Endothelial cell of umbilical vein (primary cell): ENCODE measurements at regions not wholly inside any gene's neighbourhood (a gene's known extent, or its start where the extent isn't known, plus 50 kb on each side); places are given as distances from the start of the nearest gene placed in this dataset.

ENCODE experiments used
- BruUV-seq: library from RNA; stranded (reverse); fragments of 400-500 nt; replicated peaks from 2 replicates; lab custom pipeline; 2021; lab: Mats Ljungman, UMichigan
- CTCF ChIA-PET: fragments of 300-600, 350-600 bp; sonication (Branson Sonifier 250); formaldehyde crosslinking; loops from one replicate; lab custom pipeline; 2021; ENCODE audit warnings: antibody characterized with exemption, inconsistent platforms; lab: Charles Lee
- POLR2A ChIA-PET: fragments of 300-600, 350-600 bp; sonication (Branson Sonifier 250); formaldehyde crosslinking; loops from one replicate; lab custom pipeline; 2021; ENCODE audit warnings: antibody characterized with exemption, inconsistent platforms; lab: Charles Lee
- DNase-seq: peaks from one replicate; pipeline ENCODE4 v3.0.0-alpha.2; 2011; ENCODE audit warnings: low read depth, low spot score
- FAIRE-seq: peaks from 2 replicates; lab custom pipeline; 2011; peaks lifted over from hg19 to GRCh38; lab: Jason Lieb, UNC
- H2AFZ ChIP-seq: 2 replicates; pipeline ENCODE4 v1.6.0; 2012; ENCODE audit warnings: low read depth, low read length, control low read depth, inconsistent platforms
- H3K27ac ChIP-seq: 2 replicates; pipeline ENCODE4 v1.5.1; 2011; ENCODE audit warnings: low read depth, mild to moderate bottlenecking, control low read depth, low read length, moderate library complexity; ENCODE audit not compliant: insufficient read depth
- H3K27me3 ChIP-seq, 2 experiments: 2 replicates each; pipeline versions ENCODE4 v1.6.0 to v1.6.1; 2011; ENCODE audit warnings: low read length in 2 of 2, mixed read lengths in 1 of 2; ENCODE audit not compliant: control insufficient read depth in 2 of 2, insufficient read depth in 2 of 2
- H3K36me3 ChIP-seq, 2 experiments: 2 replicates in 1 of 2; 3 replicates in 1 of 2; pipeline ENCODE4 v1.5.1; 2011; ENCODE audit warnings: low read length in 2 of 2, mild to moderate bottlenecking in 1 of 2, moderate library complexity in 1 of 2; ENCODE audit not compliant: control insufficient read depth in 2 of 2, insufficient read depth in 2 of 2; ENCODE audit errors: extremely low read depth in 1 of 2
- H3K4me1 ChIP-seq: 3 replicates; pipeline ENCODE4 v1.5.1; 2011; ENCODE audit warnings: mild to moderate bottlenecking, low read length; ENCODE audit not compliant: control insufficient read depth, insufficient read depth; ENCODE audit errors: extremely low read depth
- H3K4me2 ChIP-seq: 2 replicates; pipeline ENCODE4 v1.6.1; 2011; ENCODE audit warnings: low read length, control low read depth, mixed read lengths; ENCODE audit not compliant: insufficient read depth
- H3K4me3 ChIP-seq, 3 experiments: fragments of 200-600 bp in 1 of 3; sonication (generic), shearing (Covaris generic) in 1 of 3; replicated peaks in 1 of 3; 2 replicates each; pipeline ENCODE4 v1.5.1; 2011 to 2016; ENCODE audit warnings: control low read depth in 3 of 3, low read length in 3 of 3, mild to moderate bottlenecking in 2 of 3, inconsistent platforms in 1 of 3, low read depth in 1 of 3, moderate library complexity in 1 of 3; ENCODE audit not compliant: insufficient read depth in 1 of 3
- H3K79me2 ChIP-seq: 2 replicates; pipeline ENCODE4 v1.6.0; 2012; ENCODE audit warnings: low read length, inconsistent platforms; ENCODE audit not compliant: control insufficient read depth, insufficient read depth
- H3K9ac ChIP-seq: replicated peaks from 2 replicates; pipeline ENCODE3; 2011; ENCODE audit warnings: low read length, control low read depth; ENCODE audit not compliant: insufficient read depth; ENCODE audit errors: extremely low read depth
- H3K9me1 ChIP-seq: replicated peaks from 3 replicates; pipeline ENCODE4 v1.6.0; 2011; ENCODE audit warnings: mild to moderate bottlenecking, low read length; ENCODE audit not compliant: control insufficient read depth, insufficient read depth; ENCODE audit errors: extremely low read depth
- H3K9me3 ChIP-seq: replicated peaks from 2 replicates; pipeline ENCODE4 v1.5.1; 2012; ENCODE audit warnings: low read length, inconsistent platforms; ENCODE audit not compliant: control insufficient read depth, insufficient read depth
- H4K20me1 ChIP-seq: replicated peaks from 2 replicates; pipeline ENCODE3; 2011; ENCODE audit warnings: mild to moderate bottlenecking, low read length; ENCODE audit not compliant: control insufficient read depth, insufficient read depth; ENCODE audit errors: extremely low read depth
- EZH2 ChIP-seq: IDR thresholded peaks from 2 replicates; pipeline ENCODE4 v1.6.1; 2012; ENCODE audit warnings: borderline replicate concordance, low read depth, mild to moderate bottlenecking, moderate library complexity, low read length, inconsistent platforms; ENCODE audit not compliant: severe bottlenecking
- FOS ChIP-seq: IDR thresholded peaks from 2 replicates; pipeline ENCODE4 v1.6.1; 2011; ENCODE audit warnings: mild to moderate bottlenecking, low read length, moderate library complexity, borderline replicate concordance; ENCODE audit not compliant: insufficient read depth
- GATA2 ChIP-seq: IDR thresholded peaks from 2 replicates; pipeline ENCODE4 v1.7.0; 2011; ENCODE audit warnings: low read depth, mild to moderate bottlenecking, moderate library complexity, mixed read lengths, low read length; ENCODE audit not compliant: insufficient read length, insufficient read depth
- JUN ChIP-seq: IDR thresholded peaks from 2 replicates; pipeline ENCODE4 v1.6.1; 2011; ENCODE audit warnings: borderline replicate concordance, low read depth; ENCODE audit not compliant: insufficient read length, insufficient read depth
- MYC ChIP-seq: IDR thresholded peaks from one replicate; pipeline ENCODE4 v1.6.1; 2011; ENCODE audit warnings: mild to moderate bottlenecking, low read depth, low read length
- POLR2A ChIP-seq: IDR thresholded peaks from 2 replicates; pipeline ENCODE4 v1.6.1; 2012; ENCODE audit warnings: low read depth, mild to moderate bottlenecking, control low read depth, low read length
- POLR2AphosphoS5 ChIP-seq: IDR thresholded peaks from 2 replicates; pipeline ENCODE4 v1.6.1; 2012; ENCODE audit warnings: low read depth, mild to moderate bottlenecking, control low read depth, low read length, moderate library complexity; ENCODE audit not compliant: insufficient read depth
- dilution Hi-C: fragments of 300-500 bp; cut with MboI; formaldehyde crosslinking; loops from one replicate; pipeline ENCODE4 v1.15.0; 2019; ENCODE audit warnings: low sequenced_read_pairs; ENCODE audit not compliant: extremely low pct_ligation_motif_present
- intact Hi-C: fragments of 100-400 bp; cut with micrococcal nuclease; formaldehyde crosslinking; loops from one replicate; pipeline ENCODE4 v1.10.0; 2022
- TF ChIP-seq, protein P1 (sequence below): IDR thresholded peaks from 2 replicates; pipeline ENCODE4 v1.6.1; 2011; ENCODE audit not compliant: insufficient read depth, insufficient read length
- TF ChIP-seq, protein P2 (sequence below), 2 donors: IDR thresholded peaks; 1 replicate in 1 of 2; 2 replicates in 1 of 2; pipeline ENCODE4 v1.5.1; 2011; ENCODE audit warnings: low read length in 2 of 2, mild to moderate bottlenecking in 2 of 2, moderate library complexity in 2 of 2, control low read depth in 1 of 2, inconsistent platforms in 1 of 2, low read depth in 1 of 2; ENCODE audit not compliant: insufficient read depth in 1 of 2; ENCODE audit errors: extremely low read depth in 1 of 2

DNA sequence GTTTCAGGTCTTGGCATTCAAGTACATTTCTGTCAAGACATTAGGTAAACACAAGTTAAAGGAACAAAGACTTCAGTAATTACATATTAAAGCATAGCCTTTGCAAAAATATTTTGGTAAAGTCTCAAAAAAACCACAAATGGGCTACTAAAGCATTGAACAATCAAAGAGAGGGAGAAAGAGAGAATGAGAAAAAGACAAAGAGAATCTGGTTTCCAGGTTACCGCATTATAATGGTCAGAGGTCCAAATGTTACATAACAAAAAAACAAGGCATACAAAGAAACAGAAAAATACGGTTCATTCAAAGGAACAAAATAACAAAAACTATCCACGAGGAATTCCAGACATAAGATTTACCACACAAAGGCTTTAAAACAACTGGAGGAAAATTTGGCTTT, 327.9 kb downstream of the AKAIN1 start:
- Histone ChIP-seq H3K9ac (no peak overlapping the region), H3K4me1 (no peaks in the 10 kb centered on the region), H3K36me3 (no peaks in the 10 kb centered on the region), H3K9me1 (no peaks in the 10 kb centered on the region), H4K20me1 (no peaks in the 10 kb centered on the region), H3K27me3 (no peaks in the 10 kb centered on the region), H3K4me2 (no peak overlapping the region), H3K79me2 (no peaks in the 10 kb centered on the region), H3K4me3 (no peak overlapping the region), H3K9me3 (no peaks in the 10 kb centered on the region), H3K27ac (no peak overlapping the region), H2AFZ (no peak overlapping the region)
- no TSS peak for BruUV-seq
- CTCF ChIA-PET: no interaction called here
- TF ChIP-seq POLR2A (no peak), POLR2AphosphoS5 (no peak), GATA2 (no peak), JUN (no peak), FOS (no peak), MYC (no peak), EZH2 (no peak)
- TF ChIP-seq, protein P1, sequence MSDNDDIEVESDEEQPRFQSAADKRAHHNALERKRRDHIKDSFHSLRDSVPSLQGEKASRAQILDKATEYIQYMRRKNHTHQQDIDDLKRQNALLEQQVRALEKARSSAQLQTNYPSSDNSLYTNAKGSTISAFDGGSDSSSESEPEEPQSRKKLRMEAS: no peak
- TF ChIP-seq, protein P2, sequence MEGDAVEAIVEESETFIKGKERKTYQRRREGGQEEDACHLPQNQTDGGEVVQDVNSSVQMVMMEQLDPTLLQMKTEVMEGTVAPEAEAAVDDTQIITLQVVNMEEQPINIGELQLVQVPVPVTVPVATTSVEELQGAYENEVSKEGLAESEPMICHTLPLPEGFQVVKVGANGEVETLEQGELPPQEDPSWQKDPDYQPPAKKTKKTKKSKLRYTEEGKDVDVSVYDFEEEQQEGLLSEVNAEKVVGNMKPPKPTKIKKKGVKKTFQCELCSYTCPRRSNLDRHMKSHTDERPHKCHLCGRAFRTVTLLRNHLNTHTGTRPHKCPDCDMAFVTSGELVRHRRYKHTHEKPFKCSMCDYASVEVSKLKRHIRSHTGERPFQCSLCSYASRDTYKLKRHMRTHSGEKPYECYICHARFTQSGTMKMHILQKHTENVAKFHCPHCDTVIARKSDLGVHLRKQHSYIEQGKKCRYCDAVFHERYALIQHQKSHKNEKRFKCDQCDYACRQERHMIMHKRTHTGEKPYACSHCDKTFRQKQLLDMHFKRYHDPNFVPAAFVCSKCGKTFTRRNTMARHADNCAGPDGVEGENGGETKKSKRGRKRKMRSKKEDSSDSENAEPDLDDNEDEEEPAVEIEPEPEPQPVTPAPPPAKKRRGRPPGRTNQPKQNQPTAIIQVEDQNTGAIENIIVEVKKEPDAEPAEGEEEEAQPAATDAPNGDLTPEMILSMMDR (IDR thresholded peaks at IDR 0.05; ENCODE audit: extremely low read depth in 1 of 2, insufficient read depth in 1 of 2, low read depth in 1 of 2, low read length in 2 of 2): no peak
- no peak for FAIRE-seq
- POLR2A ChIA-PET: no interaction called here
- dilution Hi-C loops: no loop called here
- no peak for DNase-seq
- intact Hi-C loops: no loop called here
